GM23338 (cell line): ENCODE measurements at regions not wholly inside any gene's neighbourhood (a gene's known extent, or its start where the extent isn't known, plus 50 kb on each side); places are given as distances from the start of the nearest gene placed in this dataset.

Source experiments
- CTCF ChIP-seq, 2 experiments: fragments of 200-600 bp in 1 of 2; sonication (generic) in 1 of 2; conservative IDR thresholded peaks; 2 replicates each; pipeline versions ENCODE4 v1.5.1 to v1.6.1; 2016 to 2017; ENCODE audit warnings: antibody characterized with exemption in 2 of 2, low read depth in 2 of 2, mild to moderate bottlenecking in 2 of 2, moderate library complexity in 1 of 2
- EZH2 ChIP-seq: fragments of 200-600 bp; sonication (generic); IDR thresholded peaks from one replicate; pipeline ENCODE4 v1.8.0; 2017; ENCODE audit warnings: antibody characterized with exemption, mild to moderate bottlenecking, low read depth; ENCODE audit not compliant: unreplicated experiment
- EZH2phosphoT487 ChIP-seq: fragments of 200-600 bp; sonication (generic); IDR thresholded peaks from one replicate; pipeline ENCODE4 v1.8.1; 2018; ENCODE audit warnings: antibody characterized with exemption; ENCODE audit not compliant: unreplicated experiment
- JUNB ChIP-seq: IDR thresholded peaks from one replicate; pipeline ENCODE4 v1.6.1; 2016; ENCODE audit warnings: antibody characterized with exemption; ENCODE audit not compliant: unreplicated experiment
- POLR2AphosphoS5 ChIP-seq: IDR thresholded peaks from 2 replicates; pipeline ENCODE4 v1.6.1; 2016; ENCODE audit warnings: antibody characterized with exemption, low read depth
- REST ChIP-seq: IDR thresholded peaks from one replicate; pipeline ENCODE4 v1.6.1; 2018; ENCODE audit warnings: antibody characterized with exemption; ENCODE audit not compliant: unreplicated experiment
- STAT1 ChIP-seq: IDR thresholded peaks from one replicate; pipeline ENCODE4 v1.6.1; 2016; ENCODE audit warnings: antibody characterized with exemption; ENCODE audit not compliant: unreplicated experiment
- TF ChIP-seq, protein P1 (sequence below): IDR thresholded peaks from 2 replicates; pipeline ENCODE4 v1.6.1; 2016; ENCODE audit warnings: antibody characterized with exemption
- TF ChIP-seq, protein P2 (sequence below): fragments of 250-450 bp; sonication (Bioruptor Pico); IDR thresholded peaks from 2 replicates; pipeline ENCODE4 v1.5.0; 2020; ENCODE audit warnings: mild to moderate bottlenecking, moderate library complexity

DNA sequence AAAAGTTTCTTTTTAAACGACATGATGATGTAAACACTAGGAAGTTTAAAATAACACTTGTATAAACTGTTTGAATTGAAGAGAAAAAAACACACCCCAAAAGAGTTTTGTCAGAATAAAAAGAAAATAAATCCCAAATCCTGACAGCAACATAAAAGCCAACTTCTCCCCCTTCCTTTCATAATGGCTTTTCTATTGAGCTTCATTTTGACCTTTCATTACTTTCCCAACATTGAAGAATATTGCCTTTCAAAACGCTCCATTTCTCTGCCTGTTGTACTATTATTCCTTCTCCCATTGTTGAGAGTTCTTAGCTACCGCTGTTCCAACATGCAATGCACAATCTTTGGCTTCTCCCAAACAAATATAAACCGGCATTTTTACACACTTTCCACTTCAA lies 448.5 kb downstream of the BCAT1 start:
- TF ChIP-seq REST: no peak
- no peak for TF ChIP-seq CTCF (conservative IDR thresholded peaks at IDR 0.05; ENCODE audit: low read depth in 2 of 2)
- TF ChIP-seq EZH2: no peak
- no peak for TF ChIP-seq JUNB
- TF ChIP-seq POLR2AphosphoS5: no peak
- TF ChIP-seq EZH2phosphoT487: no peak
- no peak for TF ChIP-seq STAT1
- TF ChIP-seq, protein P1, sequence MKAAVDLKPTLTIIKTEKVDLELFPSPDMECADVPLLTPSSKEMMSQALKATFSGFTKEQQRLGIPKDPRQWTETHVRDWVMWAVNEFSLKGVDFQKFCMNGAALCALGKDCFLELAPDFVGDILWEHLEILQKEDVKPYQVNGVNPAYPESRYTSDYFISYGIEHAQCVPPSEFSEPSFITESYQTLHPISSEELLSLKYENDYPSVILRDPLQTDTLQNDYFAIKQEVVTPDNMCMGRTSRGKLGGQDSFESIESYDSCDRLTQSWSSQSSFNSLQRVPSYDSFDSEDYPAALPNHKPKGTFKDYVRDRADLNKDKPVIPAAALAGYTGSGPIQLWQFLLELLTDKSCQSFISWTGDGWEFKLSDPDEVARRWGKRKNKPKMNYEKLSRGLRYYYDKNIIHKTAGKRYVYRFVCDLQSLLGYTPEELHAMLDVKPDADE: no peak
- TF ChIP-seq, protein P2, sequence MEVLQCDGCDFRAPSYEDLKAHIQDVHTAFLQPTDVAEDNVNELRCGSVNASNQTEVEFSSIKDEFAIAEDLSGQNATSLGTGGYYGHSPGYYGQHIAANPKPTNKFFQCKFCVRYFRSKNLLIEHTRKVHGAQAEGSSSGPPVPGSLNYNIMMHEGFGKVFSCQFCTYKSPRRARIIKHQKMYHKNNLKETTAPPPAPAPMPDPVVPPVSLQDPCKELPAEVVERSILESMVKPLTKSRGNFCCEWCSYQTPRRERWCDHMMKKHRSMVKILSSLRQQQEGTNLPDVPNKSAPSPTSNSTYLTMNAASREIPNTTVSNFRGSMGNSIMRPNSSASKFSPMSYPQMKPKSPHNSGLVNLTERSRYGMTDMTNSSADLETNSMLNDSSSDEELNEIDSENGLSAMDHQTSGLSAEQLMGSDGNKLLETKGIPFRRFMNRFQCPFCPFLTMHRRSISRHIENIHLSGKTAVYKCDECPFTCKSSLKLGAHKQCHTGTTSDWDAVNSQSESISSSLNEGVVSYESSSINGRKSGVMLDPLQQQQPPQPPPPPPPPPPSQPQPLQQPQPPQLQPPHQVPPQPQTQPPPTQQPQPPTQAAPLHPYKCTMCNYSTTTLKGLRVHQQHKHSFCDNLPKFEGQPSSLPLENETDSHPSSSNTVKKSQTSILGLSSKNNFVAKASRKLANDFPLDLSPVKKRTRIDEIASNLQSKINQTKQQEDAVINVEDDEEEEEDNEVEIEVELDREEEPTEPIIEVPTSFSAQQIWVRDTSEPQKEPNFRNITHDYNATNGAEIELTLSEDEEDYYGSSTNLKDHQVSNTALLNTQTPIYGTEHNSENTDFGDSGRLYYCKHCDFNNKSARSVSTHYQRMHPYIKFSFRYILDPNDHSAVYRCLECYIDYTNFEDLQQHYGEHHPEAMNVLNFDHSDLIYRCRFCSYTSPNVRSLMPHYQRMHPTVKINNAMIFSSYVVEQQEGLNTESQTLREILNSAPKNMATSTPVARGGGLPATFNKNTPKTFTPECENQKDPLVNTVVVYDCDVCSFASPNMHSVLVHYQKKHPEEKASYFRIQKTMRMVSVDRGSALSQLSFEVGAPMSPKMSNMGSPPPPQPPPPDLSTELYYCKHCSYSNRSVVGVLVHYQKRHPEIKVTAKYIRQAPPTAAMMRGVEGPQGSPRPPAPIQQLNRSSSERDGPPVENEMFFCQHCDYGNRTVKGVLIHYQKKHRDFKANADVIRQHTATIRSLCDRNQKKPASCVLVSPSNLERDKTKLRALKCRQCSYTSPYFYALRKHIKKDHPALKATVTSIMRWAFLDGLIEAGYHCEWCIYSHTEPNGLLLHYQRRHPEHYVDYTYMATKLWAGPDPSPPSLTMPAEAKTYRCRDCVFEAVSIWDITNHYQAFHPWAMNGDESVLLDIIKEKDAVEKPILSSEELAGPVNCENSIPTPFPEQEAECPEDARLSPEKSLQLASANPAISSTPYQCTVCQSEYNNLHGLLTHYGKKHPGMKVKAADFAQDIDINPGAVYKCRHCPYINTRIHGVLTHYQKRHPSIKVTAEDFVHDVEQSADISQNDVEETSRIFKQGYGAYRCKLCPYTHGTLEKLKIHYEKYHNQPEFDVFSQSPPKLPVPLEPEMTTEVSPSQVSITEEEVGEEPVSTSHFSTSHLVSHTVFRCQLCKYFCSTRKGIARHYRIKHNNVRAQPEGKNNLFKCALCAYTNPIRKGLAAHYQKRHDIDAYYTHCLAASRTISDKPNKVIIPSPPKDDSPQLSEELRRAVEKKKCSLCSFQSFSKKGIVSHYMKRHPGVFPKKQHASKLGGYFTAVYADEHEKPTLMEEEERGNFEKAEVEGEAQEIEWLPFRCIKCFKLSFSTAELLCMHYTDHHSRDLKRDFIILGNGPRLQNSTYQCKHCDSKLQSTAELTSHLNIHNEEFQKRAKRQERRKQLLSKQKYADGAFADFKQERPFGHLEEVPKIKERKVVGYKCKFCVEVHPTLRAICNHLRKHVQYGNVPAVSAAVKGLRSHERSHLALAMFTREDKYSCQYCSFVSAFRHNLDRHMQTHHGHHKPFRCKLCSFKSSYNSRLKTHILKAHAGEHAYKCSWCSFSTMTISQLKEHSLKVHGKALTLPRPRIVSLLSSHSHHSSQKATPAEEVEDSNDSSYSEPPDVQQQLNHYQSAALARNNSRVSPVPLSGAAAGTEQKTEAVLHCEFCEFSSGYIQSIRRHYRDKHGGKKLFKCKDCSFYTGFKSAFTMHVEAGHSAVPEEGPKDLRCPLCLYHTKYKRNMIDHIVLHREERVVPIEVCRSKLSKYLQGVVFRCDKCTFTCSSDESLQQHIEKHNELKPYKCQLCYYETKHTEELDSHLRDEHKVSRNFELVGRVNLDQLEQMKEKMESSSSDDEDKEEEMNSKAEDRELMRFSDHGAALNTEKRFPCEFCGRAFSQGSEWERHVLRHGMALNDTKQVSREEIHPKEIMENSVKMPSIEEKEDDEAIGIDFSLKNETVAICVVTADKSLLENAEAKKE (CRISPR knock-in tag): no peak
